ACC112 (cell line): ENCODE measurements at regions not wholly inside any gene's neighbourhood (a gene's known extent, or its start where the extent isn't known, plus 50 kb on each side); places are given as distances from the start of the nearest gene placed in this dataset.
"Not testable (repeated sequence)": the region's sequence is repeated elsewhere in the genome, so short reads cannot be mapped to it uniquely, and the experiment has no call there.

Source experiments
- H2AFZ ChIP-seq: fragments of 200-600 bp; sonication (generic); one replicate; pipeline ENCODE4 v1.6.0; 2017; ENCODE audit warnings: antibody characterized with exemption, low read length; ENCODE audit not compliant: unreplicated experiment
- H3K27ac ChIP-seq: fragments of 200-600 bp; sonication (generic); 2 replicates; pipeline ENCODE4 v1.5.1; 2014; ENCODE audit warnings: low read depth, mild to moderate bottlenecking, antibody characterized with exemption, low read length, moderate library complexity
- H3K27me3 ChIP-seq: fragments of 200-600 bp; sonication (generic); 2 replicates; pipeline ENCODE4 v1.6.1; 2014; ENCODE audit warnings: mild to moderate bottlenecking, antibody characterized with exemption, low read length, moderate library complexity, mixed read lengths; ENCODE audit not compliant: insufficient read depth
- H3K36me3 ChIP-seq: fragments of 200-600 bp; sonication (generic); 2 replicates; pipeline ENCODE4 v1.6.1; 2016; ENCODE audit warnings: mild to moderate bottlenecking, antibody characterized with exemption, low read length, moderate library complexity, mixed read lengths; ENCODE audit not compliant: insufficient read depth
- H3K4me1 ChIP-seq: fragments of 200-600 bp; sonication (generic); one replicate; pipeline ENCODE4 v1.6.1; 2016; ENCODE audit warnings: low read length, mixed read lengths; ENCODE audit not compliant: insufficient read depth, unreplicated experiment, control insufficient read depth
- H3K4me3 ChIP-seq: fragments of 200-600 bp; sonication (generic); 2 replicates; pipeline ENCODE4 v1.5.1; 2014; ENCODE audit warnings: mild to moderate bottlenecking, low read depth, low read length
- H3K79me2 ChIP-seq: fragments of 200-600 bp; sonication (generic); one replicate; pipeline ENCODE4 v1.6.0; 2016; ENCODE audit warnings: low read length; ENCODE audit not compliant: control insufficient read depth, unreplicated experiment, insufficient read depth

DNA sequence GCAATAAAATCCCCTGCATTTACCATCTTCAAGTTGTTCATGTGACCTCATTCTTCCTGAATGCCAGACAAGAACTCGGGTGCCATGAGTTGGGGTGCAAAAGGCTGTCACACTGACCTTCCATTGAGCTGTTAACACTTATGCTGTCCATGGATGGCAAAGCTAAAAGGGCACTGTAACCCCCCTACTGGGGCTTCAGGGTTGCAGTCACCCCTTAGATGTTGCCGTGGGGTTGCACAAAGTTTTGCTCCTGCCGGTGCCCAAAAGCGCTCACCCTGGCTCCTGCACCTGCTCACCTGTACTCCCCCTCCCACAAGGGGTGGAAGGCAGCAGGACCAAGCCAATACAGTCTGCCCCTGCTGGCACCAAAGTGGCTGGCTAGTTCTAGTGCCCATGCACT is 208.2 kb downstream of the RHOU start:
- Histone ChIP-seq H3K36me3 (no peaks in the 10 kb centered on the region), H3K27me3 (peaks cover 24% of the 10 kb centered on the region; the same call in 1 of the 2 replicates), H2AFZ (no peak overlapping the region), H3K79me2 (no peaks in the 10 kb centered on the region), H3K27ac (no peak overlapping the region), H3K4me1 (peaks cover 7% of the 10 kb centered on the region), H3K4me3 (no peak overlapping the region)

- Histone ChIP-seq H3K27me3 (peaks cover 21% of the 10 kb centered on the region; the same call in 1 of the 2 replicates), H3K27ac (no peak overlapping the region), H2AFZ (no peak overlapping the region), H3K36me3 (no peaks in the 10 kb centered on the region), H3K4me1 (peaks cover 7% of the 10 kb centered on the region), H3K79me2 (no peaks in the 10 kb centered on the region), H3K4me3 (no peak overlapping the region)
These were observed 209.0 kb downstream of the RHOU start for GRCh38 chr1:228944296-228944695.

- H3K27ac ChIP-seq, result no peak overlapping the region
- H3K36me3 ChIP-seq, result no peaks in the 10 kb centered on the region
- H3K4me1 ChIP-seq, result peaks cover 7% of the 10 kb centered on the region
- no peak overlapping the region for H3K4me3 ChIP-seq
- H2AFZ ChIP-seq, result no peak overlapping the region
- H3K27me3 ChIP-seq, result peaks cover 19% of the 10 kb centered on the region; the same call in 1 of the 2 replicates
- no peaks in the 10 kb centered on the region for H3K79me2 ChIP-seq
These were observed 209.7 kb downstream of the RHOU start for GRCh38 chr1:228944935-228945371.

GRCh38 chr1:228945885-228946284 is 210.6 kb downstream of the RHOU start:
- Histone ChIP-seq H2AFZ (no peak overlapping the region), H3K36me3 (no peaks in the 10 kb centered on the region), H3K27me3 (peaks cover 12% of the 10 kb centered on the region; the same call in 1 of the 2 replicates), H3K4me3 (no peak overlapping the region), H3K4me1 (peaks cover 7% of the 10 kb centered on the region), H3K27ac (no peak overlapping the region), H3K79me2 (no peaks in the 10 kb centered on the region)

GRCh38 chr1:228949617-228950016 is 214.3 kb downstream of the RHOU start:
- not testable (repeated sequence) for H3K27ac ChIP-seq, H3K4me3 ChIP-seq, H3K27me3 ChIP-seq, H3K79me2 ChIP-seq, H2AFZ ChIP-seq, H3K4me1 ChIP-seq, H3K36me3 ChIP-seq

- no peaks in the 10 kb centered on the region for H3K36me3 ChIP-seq
- H3K79me2 ChIP-seq, result no peaks in the 10 kb centered on the region
- H3K27me3 ChIP-seq, result no peaks in the 10 kb centered on the region
- no peak overlapping the region for H3K4me3 ChIP-seq
- H2AFZ ChIP-seq, result no peak overlapping the region
- H3K27ac ChIP-seq, result no peak overlapping the region
- H3K4me1 ChIP-seq, result no peaks in the 10 kb centered on the region
These were observed 217.9 kb downstream of the RHOU start for GRCh38 chr1:228953207-228953606.

GRCh38 chr1:228953808-228954207 is 218.5 kb downstream of the RHOU start:
- H2AFZ ChIP-seq, H3K27ac ChIP-seq, H3K36me3 ChIP-seq, H3K79me2 ChIP-seq, H3K4me1 ChIP-seq, H3K27me3 ChIP-seq, H3K4me3 ChIP-seq: not testable (repeated sequence)

DNA sequence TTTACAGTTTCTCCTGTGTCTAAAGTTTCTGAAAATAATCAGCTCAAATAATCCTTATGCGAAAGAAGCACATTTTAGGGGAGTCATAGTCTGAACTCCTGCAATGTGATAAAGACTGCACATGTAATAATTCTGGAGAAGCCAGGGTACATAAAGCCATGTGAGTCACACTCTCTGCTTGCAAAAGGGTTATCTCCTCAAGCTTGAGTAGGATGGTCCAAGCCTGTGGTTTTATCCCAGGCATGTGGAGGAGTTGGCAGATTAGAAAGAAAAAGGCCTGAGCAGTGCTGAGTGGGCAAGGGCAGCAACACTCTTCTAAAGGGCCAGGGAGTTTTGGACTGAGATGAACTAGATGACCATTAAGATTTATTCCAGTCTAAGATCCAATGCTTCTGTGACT is 220.4 kb downstream of the RHOU start:
- no peak overlapping the region for H3K27ac ChIP-seq

DNA sequence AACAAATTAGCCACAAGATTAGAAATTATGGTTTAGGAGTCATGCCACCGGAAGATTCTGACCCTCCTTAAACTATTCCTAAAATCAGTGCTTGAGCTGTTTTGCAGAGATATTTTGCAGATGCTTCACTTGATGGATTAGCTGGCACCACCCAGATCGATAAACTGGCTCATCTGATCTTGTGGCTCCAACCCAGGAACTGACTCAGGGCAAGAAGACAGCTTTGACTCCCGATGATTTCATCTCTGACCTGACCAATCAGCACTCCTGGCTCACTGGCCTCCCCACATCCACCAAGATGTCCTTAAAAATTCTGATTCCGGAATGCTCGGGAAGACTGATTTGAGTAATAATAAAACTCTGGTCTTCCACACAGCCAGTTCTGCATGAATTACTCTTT is 221.6 kb downstream of the RHOU start:
- Histone ChIP-seq H2AFZ (no peak overlapping the region), H3K36me3 (no peaks in the 10 kb centered on the region), H3K4me1 (no peaks in the 10 kb centered on the region), H3K27ac (no peak overlapping the region), H3K4me3 (no peak overlapping the region), H3K79me2 (no peaks in the 10 kb centered on the region), H3K27me3 (no peaks in the 10 kb centered on the region)

More for the DNA sequence above, 220.4 kb downstream of the RHOU start:
- Histone ChIP-seq H3K79me2 (no peaks in the 10 kb centered on the region), H3K4me1 (no peaks in the 10 kb centered on the region), H3K27me3 (no peaks in the 10 kb centered on the region), H2AFZ (no peak overlapping the region), H3K4me3 (no peak overlapping the region), H3K36me3 (no peaks in the 10 kb centered on the region)

GRCh38 chr1:228957535-228957934 is 222.3 kb downstream of the RHOU start:
- no peaks in the 10 kb centered on the region for H3K27me3 ChIP-seq
- H3K27ac ChIP-seq, result no peak overlapping the region
- no peaks in the 10 kb centered on the region for H3K36me3 ChIP-seq
- no peaks in the 10 kb centered on the region for H3K79me2 ChIP-seq
- no peaks in the 10 kb centered on the region for H3K4me1 ChIP-seq
- no peak overlapping the region for H2AFZ ChIP-seq
- H3K4me3 ChIP-seq, result no peak overlapping the region

DNA sequence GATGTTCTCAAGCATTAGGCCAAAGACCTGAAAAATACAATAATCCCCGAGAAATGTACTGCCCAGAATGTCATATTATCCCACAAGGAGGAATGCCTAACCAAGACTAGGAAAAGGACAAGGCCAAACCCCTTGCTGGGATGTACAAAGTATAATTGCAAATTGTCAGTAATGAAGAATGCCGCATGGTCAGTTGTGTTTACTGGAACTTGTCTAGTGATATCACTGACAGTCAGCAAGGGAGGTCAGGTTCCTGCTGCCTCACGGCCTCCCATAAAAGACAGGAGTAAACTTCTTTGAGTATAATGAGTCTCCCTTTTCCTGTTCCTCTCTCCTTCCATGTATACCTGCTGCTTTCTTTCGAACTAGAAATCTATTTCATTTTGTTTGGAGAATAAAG is 222.8 kb downstream of the RHOU start:
- no peaks in the 10 kb centered on the region for H3K36me3 ChIP-seq
- H3K27me3 ChIP-seq, result no peaks in the 10 kb centered on the region
- no peaks in the 10 kb centered on the region for H3K79me2 ChIP-seq
- H3K4me1 ChIP-seq, result no peaks in the 10 kb centered on the region
- no peak overlapping the region for H3K27ac ChIP-seq
- no peak overlapping the region for H3K4me3 ChIP-seq
- no peak overlapping the region for H2AFZ ChIP-seq
